Spleen (tissue), 7 donors: ENCODE measurements at regions not wholly inside any gene's neighbourhood (a gene's known extent, or its start where the extent isn't known, plus 50 kb on each side); places are given as distances from the start of the nearest gene placed in this dataset.

Experiments
- CTCF ChIP-seq, 11 experiments: fragments of 200-600 bp in 7 of 11; fragments of 450-650 bp in 4 of 11; sonication (generic) in 4 of 11; IDR thresholded peaks in 8 of 11; conservative IDR thresholded peaks in 3 of 11; 1 replicate in 7 of 11; 2 replicates in 4 of 11; pipeline versions ENCODE4 v1.4.0 to v1.8.0; 2016 to 2021; ENCODE audit warnings: antibody characterized with exemption in 11 of 11, inconsistent platforms in 4 of 11, mild to moderate bottlenecking in 1 of 11
- POLR2AphosphoS5 ChIP-seq, 3 donors: sonication (generic); formaldehyde crosslinking; IDR thresholded peaks; one replicate each; pipeline ENCODE4 v1.5.1; 2017; ENCODE audit warnings: antibody characterized with exemption in 3 of 3
- donor health status: DM: no; HTN: no; CAD: no; lungs with moderate emphysema.
- donor health status: DM: no; HTN: no; CAD: no.
- donor health status: DM: no; HTN: no; CAD: no.

- TF ChIP-seq CTCF (IDR thresholded peaks at IDR 0.05 in 8 of 11, conservative IDR thresholded peaks at IDR 0.05 in 3 of 11) (no peak), POLR2AphosphoS5 (IDR thresholded peaks at IDR 0.05) (no peak)
Observed at GRCh38 chr1:83691953-83692500, 306.9 kb downstream of the TTLL7 start.
